H9 (cell line): ENCODE measurements at regions not wholly inside any gene's neighbourhood (a gene's known extent, or its start where the extent isn't known, plus 50 kb on each side); places are given as distances from the start of the nearest gene placed in this dataset.

Experiments used
- DNase-seq: peaks from one replicate; pipeline ENCODE4 v3.0.0-alpha.2; 2017
- H2AFZ ChIP-seq: one replicate; pipeline ENCODE4 v1.6.1; 2013; ENCODE audit warnings: mild to moderate bottlenecking, low read length, control low read depth, moderate library complexity
- H2AK5ac ChIP-seq: 2 replicates; pipeline ENCODE4 v1.6.1; 2013; ENCODE audit warnings: low read length, control low read depth, mixed read lengths; ENCODE audit not compliant: insufficient read length
- H2BK120ac ChIP-seq: one replicate; pipeline ENCODE4 v1.6.1; 2013; ENCODE audit warnings: low read depth, mild to moderate bottlenecking, low read length, control low read depth, inconsistent platforms; ENCODE audit not compliant: poor library complexity, severe bottlenecking
- H2BK12ac ChIP-seq: 2 replicates; pipeline ENCODE4 v1.6.1; 2013; ENCODE audit warnings: low read length, control low read depth, mixed read lengths, low read depth; ENCODE audit not compliant: insufficient read length
- H2BK15ac ChIP-seq: 2 replicates; pipeline ENCODE4 v1.6.1; 2013; ENCODE audit warnings: low read depth, low read length, control low read depth
- H2BK20ac ChIP-seq: one replicate; pipeline ENCODE4 v1.6.1; 2013; ENCODE audit warnings: low read depth, mild to moderate bottlenecking, low read length, control low read depth, inconsistent platforms; ENCODE audit not compliant: poor library complexity, severe bottlenecking
- H2BK5ac ChIP-seq: 2 replicates; pipeline ENCODE4 v1.6.1; 2013; ENCODE audit warnings: low read length, control low read depth, mixed read lengths; ENCODE audit not compliant: insufficient read length
- H3K14ac ChIP-seq: 2 replicates; pipeline ENCODE4 v1.6.1; 2013; ENCODE audit warnings: low read length, control low read depth; ENCODE audit not compliant: insufficient read depth
- H3K18ac ChIP-seq: 2 replicates; pipeline ENCODE4 v1.6.1; 2013; ENCODE audit warnings: low read depth, mild to moderate bottlenecking, mixed read lengths, low read length, control low read depth; ENCODE audit not compliant: insufficient read length
- H3K23ac ChIP-seq: 2 replicates; pipeline ENCODE4 v1.6.1; 2013; ENCODE audit warnings: low read length, control low read depth, mixed read lengths, low read depth; ENCODE audit not compliant: insufficient read length
- H3K23me2 ChIP-seq: 2 replicates; pipeline ENCODE4 v1.6.1; 2013; ENCODE audit warnings: low read depth, mild to moderate bottlenecking, mixed read lengths, low read length, control low read depth; ENCODE audit not compliant: insufficient read length, poor library complexity, severe bottlenecking
- H3K27ac ChIP-seq: 2 replicates; pipeline ENCODE4 v1.5.1; 2013; ENCODE audit warnings: low read length, control low read depth, mixed read lengths, low read depth; ENCODE audit not compliant: insufficient read length
- H3K27me3 ChIP-seq: 2 replicates; pipeline ENCODE4 v1.6.1; 2013; ENCODE audit warnings: low read length, control low read depth, inconsistent platforms; ENCODE audit not compliant: insufficient read depth
- H3K4ac ChIP-seq: 2 replicates; pipeline ENCODE4 v1.6.1; 2013; ENCODE audit warnings: low read depth, mild to moderate bottlenecking, control low read depth, inconsistent platforms, low read length, moderate library complexity
- H3K4me1 ChIP-seq: 2 replicates; pipeline ENCODE4 v1.6.1; 2013; ENCODE audit warnings: low read length, control low read depth, inconsistent platforms; ENCODE audit not compliant: insufficient read depth
- H3K4me2 ChIP-seq: 2 replicates; pipeline ENCODE4 v1.6.1; 2013; ENCODE audit warnings: low read length, control low read depth, mixed read lengths; ENCODE audit not compliant: insufficient read length, insufficient read depth
- H3K56ac ChIP-seq: 2 replicates; pipeline ENCODE4 v1.6.1; 2013; ENCODE audit warnings: low read depth, mild to moderate bottlenecking, mixed read lengths, low read length, control low read depth; ENCODE audit not compliant: insufficient read length
- H3K79me1 ChIP-seq: 2 replicates; pipeline ENCODE4 v1.6.1; 2013; ENCODE audit warnings: low read depth, mild to moderate bottlenecking, moderate library complexity, low read length, control low read depth, inconsistent platforms; ENCODE audit not compliant: insufficient read depth, poor library complexity, severe bottlenecking
- H3K79me2 ChIP-seq: 2 replicates; pipeline ENCODE4 v1.6.1; 2013; ENCODE audit warnings: low read length, control low read depth, inconsistent platforms; ENCODE audit not compliant: insufficient read depth
- H3K9ac ChIP-seq: 2 replicates; pipeline ENCODE4 v1.6.1; 2013; ENCODE audit warnings: low read length, control low read depth, mixed read lengths; ENCODE audit not compliant: insufficient read length; ENCODE audit errors: extremely low read depth
- H3K9me3 ChIP-seq: one replicate; pipeline ENCODE4 v1.6.1; 2013; ENCODE audit warnings: low read depth, low read length, inconsistent platforms; ENCODE audit not compliant: control insufficient read depth
- H3T11ph ChIP-seq: one replicate; pipeline ENCODE4 v1.6.1; 2013; ENCODE audit warnings: mild to moderate bottlenecking, low read length, control low read depth, inconsistent platforms
- H4K20me1 ChIP-seq: one replicate; pipeline ENCODE4 v1.6.1; 2013; ENCODE audit not compliant: control insufficient read depth, insufficient read length, insufficient read depth
- H4K5ac ChIP-seq: 2 replicates; pipeline ENCODE4 v1.6.1; 2013; ENCODE audit warnings: low read depth, mild to moderate bottlenecking, mixed read lengths, low read length, control low read depth; ENCODE audit not compliant: insufficient read length
- H4K8ac ChIP-seq: replicated peaks from 2 replicates; pipeline ENCODE4 v1.6.1; 2013; ENCODE audit warnings: low read length, control low read depth, mixed read lengths, low read depth; ENCODE audit not compliant: insufficient read length
- H4K91ac ChIP-seq: 2 replicates; pipeline ENCODE4 v1.6.1; 2013; ENCODE audit warnings: low read depth, mild to moderate bottlenecking, moderate library complexity, mixed read lengths, low read length, control low read depth; ENCODE audit not compliant: insufficient read length
- H3K27ac Mint-ChIP-seq, 3 experiments: 2 replicates in 2 of 3; 3 replicates in 1 of 3; pipeline ENCODE4 v1.8.0; 2020 to 2021; ENCODE audit warnings: mixed read lengths in 3 of 3, mild to moderate bottlenecking in 1 of 3, moderate library complexity in 1 of 3
- H3K27me3 Mint-ChIP-seq: 2 replicates; pipeline ENCODE4 v1.8.0; 2021; ENCODE audit warnings: low read depth, mild to moderate bottlenecking, moderate library complexity, mixed read lengths
- H3K36me3 Mint-ChIP-seq, 3 experiments: 2 replicates in 2 of 3; 3 replicates in 1 of 3; pipeline ENCODE4 v1.8.0; 2020 to 2021; ENCODE audit warnings: low read depth in 3 of 3, mixed read lengths in 3 of 3; ENCODE audit not compliant: insufficient read depth in 1 of 3
- H3K4me1 Mint-ChIP-seq, 2 experiments: 2 replicates each; pipeline ENCODE4 v1.8.0; 2020; ENCODE audit warnings: mixed read lengths in 2 of 2
- H3K4me3 Mint-ChIP-seq, 2 experiments: 2 replicates in 1 of 2; 3 replicates in 1 of 2; pipeline ENCODE4 v1.8.0; 2020 to 2021; ENCODE audit warnings: mild to moderate bottlenecking in 2 of 2, mixed read lengths in 2 of 2, moderate library complexity in 1 of 2
- H3K9me3 Mint-ChIP-seq, 2 experiments: 2 replicates in 1 of 2; 3 replicates in 1 of 2; pipeline ENCODE4 v1.8.0; 2020; ENCODE audit warnings: mild to moderate bottlenecking in 2 of 2, mixed read lengths in 2 of 2, moderate library complexity in 1 of 2
- CTCF ChIP-seq: fragments of 200-600 bp; sonication (generic); conservative IDR thresholded peaks from 3 replicates; pipeline ENCODE4 v1.8.0; 2021; ENCODE audit warnings: antibody characterized with exemption, mild to moderate bottlenecking
- WGBS: extraction: QIAGEN DNeasy Blood & Tissue Kit; methylation state at CpG from one replicate; pipeline ENCODE4 v1.1.7; 2013; ENCODE audit warnings: missing lambda C conversion rate, low lambda C conversion rate, mixed read lengths; ENCODE audit not compliant: insufficient read length; ENCODE audit errors: extremely low coverage; 5-methylcytosine and 5-hydroxymethylcytosine counted together

GRCh38 chr5:159668556-159668955 is 247.7 kb upstream of the ADRA1B start:
- no peaks in the 10 kb centered on the region for H3K23me2 ChIP-seq
- no peak overlapping the region for H3K4me2 ChIP-seq
- H3K18ac ChIP-seq, result no peak overlapping the region
- H3K27me3 ChIP-seq, result no peaks in the 10 kb centered on the region
- no peak overlapping the region for H3K9ac ChIP-seq
- H3K23ac ChIP-seq, result no peak overlapping the region
- Mint-ChIP-seq H3K36me3 (no peaks in the 10 kb centered on the region; a peak in 1 of 7 replicates), H3K4me3 (no peak overlapping the region), H3K27me3 (no peaks in the 10 kb centered on the region), H3K9me3 (peaks cover 0 to 3% of the 10 kb centered on the region in 2 experiments; a peak in 3 of 5 replicates), H3K27ac (no peak overlapping the region), H3K4me1 (no peaks in the 10 kb centered on the region)
- H4K91ac ChIP-seq, result no peak overlapping the region
- H2BK15ac ChIP-seq, result no peak overlapping the region
- H3K79me1 ChIP-seq, result no peaks in the 10 kb centered on the region
- H3K79me2 ChIP-seq, result no peaks in the 10 kb centered on the region
- H4K8ac ChIP-seq, result no peak overlapping the region
- DNase-seq, result no peak
- H3K9me3 ChIP-seq, result no peaks in the 10 kb centered on the region
- no peak overlapping the region for H3K4ac ChIP-seq
- no peak overlapping the region for H4K5ac ChIP-seq
- no peak for TF ChIP-seq CTCF
- no peak overlapping the region for H2BK20ac ChIP-seq
- H2AFZ ChIP-seq, result no peak overlapping the region
- no CpG with 5 or more reads among the region's 3 CpGs for WGBS
- H2BK5ac ChIP-seq, result no peak overlapping the region
- H2AK5ac ChIP-seq, result no peak overlapping the region
- H4K20me1 ChIP-seq, result no peaks in the 10 kb centered on the region
- H2BK12ac ChIP-seq, result no peak overlapping the region
- no peak overlapping the region for H2BK120ac ChIP-seq
- no peak overlapping the region for H3K14ac ChIP-seq
- H3K56ac ChIP-seq, result no peak overlapping the region
- no peak overlapping the region for H3K27ac ChIP-seq
- no peaks in the 10 kb centered on the region for H3K4me1 ChIP-seq
- no peak overlapping the region for H3T11ph ChIP-seq
